A673 (cell line): ENCODE measurements at regions not wholly inside any gene's neighbourhood (a gene's known extent, or its start where the extent isn't known, plus 50 kb on each side); places are given as distances from the start of the nearest gene placed in this dataset.

Experiments
- BruUV-seq: library from RNA; stranded (reverse); fragments of 400-500 nt; replicated peaks from 2 replicates; lab custom pipeline; 2021; lab: Mats Ljungman, UMichigan
- CTCF ChIA-PET: fragments of 300-600 bp; sonication (Branson Sonifier 250); formaldehyde crosslinking; loops from one replicate; lab custom pipeline; 2022; ENCODE audit warnings: antibody characterized with exemption; lab: Charles Lee
- POLR2A ChIA-PET: fragments of 300-600 bp; sonication (Branson Sonifier 250); formaldehyde crosslinking; loops from one replicate; lab custom pipeline; 2022; ENCODE audit warnings: antibody characterized with exemption; ENCODE audit not compliant: low non-redundant PET; lab: Charles Lee
- DNase-seq: peaks from one replicate; pipeline ENCODE4 v3.0.0-alpha.2; 2015; ENCODE audit warnings: low spot score
- H3K27ac ChIP-seq: fragments of 200-600 bp; sonication (generic); 2 replicates; pipeline ENCODE4 v1.5.1; 2016; ENCODE audit warnings: mixed run types, low read depth, mild to moderate bottlenecking, mixed read lengths, antibody characterized with exemption, low read length; ENCODE audit not compliant: poor library complexity, severe bottlenecking
- H3K27me3 ChIP-seq: fragments of 200-600 bp; sonication (generic); replicated peaks from 2 replicates; pipeline ENCODE4 v1.6.1; 2017; ENCODE audit warnings: mixed run types, low read depth, mild to moderate bottlenecking, mixed read lengths, antibody characterized with exemption, low read length; ENCODE audit not compliant: insufficient read depth, poor library complexity
- H3K36me3 ChIP-seq: fragments of 200-600 bp; sonication (generic); 2 replicates; pipeline ENCODE4 v1.6.1; 2016; ENCODE audit warnings: mixed run types, mild to moderate bottlenecking, mixed read lengths, antibody characterized with exemption, low read length; ENCODE audit not compliant: insufficient read depth, poor library complexity, severe bottlenecking
- H3K4me1 ChIP-seq: fragments of 200-600 bp; sonication (generic); 2 replicates; pipeline ENCODE4 v1.6.1; 2017; ENCODE audit warnings: mixed run types, mild to moderate bottlenecking, mixed read lengths, antibody characterized with exemption, low read length; ENCODE audit not compliant: insufficient read depth, poor library complexity, severe bottlenecking
- H3K4me3 ChIP-seq: fragments of 200-600 bp; sonication (generic); 2 replicates; pipeline ENCODE4 v1.5.1; 2016; ENCODE audit warnings: low read depth, mixed run types, mild to moderate bottlenecking, mixed read lengths, low read length; ENCODE audit not compliant: poor library complexity, severe bottlenecking
- H3K9me3 ChIP-seq: fragments of 200-600 bp; sonication (generic); 2 replicates; pipeline ENCODE4 v1.6.1; 2016; ENCODE audit warnings: mixed run types, low read depth, mild to moderate bottlenecking, mixed read lengths, antibody characterized with exemption, low read length; ENCODE audit not compliant: poor library complexity, severe bottlenecking
- EZH2 ChIP-seq: fragments of 200-600 bp; sonication (generic); IDR thresholded peaks from 2 replicates; pipeline ENCODE4 v1.6.1; 2017; ENCODE audit warnings: borderline replicate concordance, low read depth, mild to moderate bottlenecking, mixed read lengths, antibody characterized with exemption, low read length; ENCODE audit not compliant: poor library complexity, severe bottlenecking
- intact Hi-C: fragments of 100-400 bp; cut with micrococcal nuclease; formaldehyde crosslinking; loops from one replicate; pipeline ENCODE4 v1.10.0; 2022; ENCODE audit not compliant: unreplicated experiment
- TF ChIP-seq, protein P1 (sequence below): fragments of 300-800, 200-600 bp; sonication (generic); conservative IDR thresholded peaks from 2 replicates; pipeline ENCODE4 v1.5.1; 2017; ENCODE audit warnings: low read depth, mild to moderate bottlenecking, antibody characterized with exemption, low read length, moderate library complexity, mixed read lengths

GRCh38 chr16:51719376-51719775 is 568.3 kb upstream of the SALL1 start:
- Histone ChIP-seq H3K36me3 (no peaks in the 10 kb centered on the region), H3K4me3 (no peak overlapping the region), H3K9me3 (no peaks in the 10 kb centered on the region), H3K27ac (no peak overlapping the region), H3K4me1 (peaks cover 8% of the 10 kb centered on the region), H3K27me3 (no peaks in the 10 kb centered on the region)
- no TSS peak for BruUV-seq
- TF ChIP-seq, protein P1, sequence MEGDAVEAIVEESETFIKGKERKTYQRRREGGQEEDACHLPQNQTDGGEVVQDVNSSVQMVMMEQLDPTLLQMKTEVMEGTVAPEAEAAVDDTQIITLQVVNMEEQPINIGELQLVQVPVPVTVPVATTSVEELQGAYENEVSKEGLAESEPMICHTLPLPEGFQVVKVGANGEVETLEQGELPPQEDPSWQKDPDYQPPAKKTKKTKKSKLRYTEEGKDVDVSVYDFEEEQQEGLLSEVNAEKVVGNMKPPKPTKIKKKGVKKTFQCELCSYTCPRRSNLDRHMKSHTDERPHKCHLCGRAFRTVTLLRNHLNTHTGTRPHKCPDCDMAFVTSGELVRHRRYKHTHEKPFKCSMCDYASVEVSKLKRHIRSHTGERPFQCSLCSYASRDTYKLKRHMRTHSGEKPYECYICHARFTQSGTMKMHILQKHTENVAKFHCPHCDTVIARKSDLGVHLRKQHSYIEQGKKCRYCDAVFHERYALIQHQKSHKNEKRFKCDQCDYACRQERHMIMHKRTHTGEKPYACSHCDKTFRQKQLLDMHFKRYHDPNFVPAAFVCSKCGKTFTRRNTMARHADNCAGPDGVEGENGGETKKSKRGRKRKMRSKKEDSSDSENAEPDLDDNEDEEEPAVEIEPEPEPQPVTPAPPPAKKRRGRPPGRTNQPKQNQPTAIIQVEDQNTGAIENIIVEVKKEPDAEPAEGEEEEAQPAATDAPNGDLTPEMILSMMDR, result no peak
- TF ChIP-seq EZH2, result no peak
- ChIA-PET CTCF (no interaction called here), POLR2A (no interaction called here)
- intact Hi-C loops, result no loop called here
- DNase-seq, result peak; percentile 16

DNA sequence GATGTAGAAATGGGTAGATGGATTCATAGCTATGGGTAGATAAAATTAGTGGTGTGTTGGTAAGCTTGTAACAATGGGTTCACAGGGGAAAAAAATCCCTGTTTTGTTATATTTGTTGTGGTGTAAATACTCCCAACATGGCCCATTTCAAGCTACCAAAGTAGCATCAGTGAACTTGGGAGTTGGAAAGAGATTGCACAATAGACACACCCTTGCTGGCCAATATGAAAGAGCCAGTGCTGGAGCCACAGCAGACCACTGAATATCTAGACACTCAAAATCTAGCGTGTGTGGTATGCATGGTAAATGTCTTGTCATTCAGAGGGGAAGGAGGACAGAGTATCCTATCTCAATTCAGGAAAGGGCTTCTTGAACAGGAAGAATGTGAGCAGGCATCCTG is 565.1 kb upstream of the SALL1 start:
- BruUV-seq, result no TSS peak
- intact Hi-C loops, result no loop called here
- ChIA-PET POLR2A (no interaction called here), CTCF (no interaction called here)
- no peaks in the 10 kb centered on the region for H3K4me1 ChIP-seq
- no peaks in the 10 kb centered on the region for H3K27me3 ChIP-seq
- no peak for TF ChIP-seq EZH2
- TF ChIP-seq, protein P1, result no peak
- no peak for DNase-seq
- no peak overlapping the region for H3K27ac ChIP-seq
- no peaks in the 10 kb centered on the region for H3K36me3 ChIP-seq
- H3K9me3 ChIP-seq, result no peaks in the 10 kb centered on the region
- no peak overlapping the region for H3K4me3 ChIP-seq

DNA sequence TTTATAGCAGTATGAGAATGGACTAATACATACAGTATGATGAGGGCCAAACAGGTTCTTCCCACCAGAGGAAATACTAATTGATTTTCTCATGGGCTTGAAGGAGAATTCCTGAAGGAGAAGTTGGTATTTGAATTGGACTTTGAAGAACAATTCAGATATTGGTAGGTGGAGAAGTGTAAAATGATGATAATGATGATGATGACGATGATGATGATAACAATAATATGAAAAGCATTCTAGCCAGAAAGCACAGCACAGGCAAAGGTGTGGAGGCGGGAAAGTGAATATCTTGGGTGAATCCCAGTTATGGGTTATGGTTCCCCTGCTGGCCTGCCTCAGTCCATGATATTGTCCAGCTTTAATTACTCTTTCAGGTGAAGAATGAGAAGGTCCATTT is 562.4 kb upstream of the SALL1 start:
- no peaks in the 10 kb centered on the region for H3K9me3 ChIP-seq
- POLR2A ChIA-PET, result no interaction called here
- TF ChIP-seq EZH2, result no peak
- TF ChIP-seq, protein P1, result no peak
- H3K36me3 ChIP-seq, result no peaks in the 10 kb centered on the region
- no peaks in the 10 kb centered on the region for H3K27me3 ChIP-seq
- H3K4me1 ChIP-seq, result no peaks in the 10 kb centered on the region
- no peak for DNase-seq
- no peak overlapping the region for H3K4me3 ChIP-seq
- BruUV-seq, result no TSS peak
- intact Hi-C loops, result no loop called here
- H3K27ac ChIP-seq, result no peak overlapping the region
- CTCF ChIA-PET, result no interaction called here
